Keratinocyte (primary cell): ENCODE measurements at regions not wholly inside any gene's neighbourhood (a gene's known extent, or its start where the extent isn't known, plus 50 kb on each side); places are given as distances from the start of the nearest gene placed in this dataset.

ENCODE experiments used
- DNase-seq: peaks from one replicate; pipeline ENCODE4 v3.0.0-alpha.2; 2011; ENCODE audit warnings: low read depth, missing footprints, low spot score
- FAIRE-seq: peaks from 2 replicates; lab custom pipeline; 2011; peaks lifted over from hg19 to GRCh38; lab: Jason Lieb, UNC
- H2AFZ ChIP-seq: 2 replicates; pipeline ENCODE4 v1.6.0; 2012; ENCODE audit warnings: low read length, control low read depth, inconsistent platforms; ENCODE audit not compliant: control insufficient read depth
- H3K27ac ChIP-seq: 2 replicates; pipeline ENCODE4 v1.5.1; 2011; ENCODE audit warnings: low read length; ENCODE audit not compliant: control insufficient read depth, insufficient read depth
- H3K27me3 ChIP-seq: 3 replicates; pipeline ENCODE4 v1.6.0; 2011; ENCODE audit warnings: low read length; ENCODE audit not compliant: control insufficient read depth, insufficient read depth; ENCODE audit errors: extremely low read depth
- H3K36me3 ChIP-seq, 2 experiments: 2 replicates in 1 of 2; 3 replicates in 1 of 2; pipeline ENCODE4 v1.5.1; 2011; ENCODE audit warnings: low read length in 2 of 2, mild to moderate bottlenecking in 1 of 2; ENCODE audit not compliant: control insufficient read depth in 2 of 2, insufficient read depth in 2 of 2; ENCODE audit errors: extremely low read depth in 1 of 2
- H3K4me1 ChIP-seq: 3 replicates; pipeline ENCODE4 v1.5.1; 2011; ENCODE audit warnings: low read length; ENCODE audit not compliant: control insufficient read depth, insufficient read depth; ENCODE audit errors: extremely low read depth
- H3K4me2 ChIP-seq: 3 replicates; pipeline ENCODE4 v1.6.0; 2011; ENCODE audit warnings: low read depth, low read length; ENCODE audit not compliant: control insufficient read depth, insufficient read depth; ENCODE audit errors: extremely low read depth
- H3K4me3 ChIP-seq, 3 experiments: fragments of 200-600 bp in 1 of 3; sonication (generic) in 1 of 3; 2 replicates in 2 of 3; 3 replicates in 1 of 3; pipeline ENCODE4 v1.5.1; 2011 to 2016; ENCODE audit warnings: low read length in 3 of 3, mild to moderate bottlenecking in 3 of 3, control low read depth in 2 of 3, inconsistent platforms in 1 of 3, low read depth in 1 of 3, mixed read lengths in 1 of 3, mixed run types in 1 of 3, moderate library complexity in 1 of 3; ENCODE audit not compliant: control insufficient read depth in 2 of 3, insufficient read depth in 2 of 3; ENCODE audit errors: extremely low read depth in 1 of 3
- H3K79me2 ChIP-seq: 2 replicates; pipeline ENCODE4 v1.6.0; 2012; ENCODE audit warnings: low read length; ENCODE audit not compliant: control insufficient read depth, insufficient read depth
- H3K9ac ChIP-seq: 3 replicates; pipeline ENCODE4 v1.6.0; 2011; ENCODE audit warnings: low read length; ENCODE audit not compliant: control insufficient read depth, insufficient read depth; ENCODE audit errors: extremely low read depth
- H3K9me1 ChIP-seq: 3 replicates; pipeline ENCODE4 v1.6.0; 2011; ENCODE audit warnings: low read length; ENCODE audit not compliant: control insufficient read depth, insufficient read depth; ENCODE audit errors: extremely low read depth
- H3K9me3 ChIP-seq: 2 replicates; pipeline ENCODE4 v1.5.1; 2012; ENCODE audit warnings: low read depth, low read length; ENCODE audit not compliant: control insufficient read depth
- H4K20me1 ChIP-seq: 3 replicates; pipeline ENCODE4 v1.6.0; 2011; ENCODE audit warnings: low read length; ENCODE audit not compliant: control insufficient read depth, insufficient read depth; ENCODE audit errors: extremely low read depth
- EZH2 ChIP-seq: IDR thresholded peaks from one replicate; pipeline ENCODE4 v1.6.1; 2012; ENCODE audit warnings: inconsistent platforms, mild to moderate bottlenecking, low read length, moderate library complexity
- dilution Hi-C: fragments of 300-500 bp; cut with MboI; formaldehyde crosslinking; loops from one replicate; pipeline ENCODE4 v1.7.0; 2020; ENCODE audit warnings: low sequenced_read_pairs; ENCODE audit not compliant: extremely low pct_ligation_motif_present
- TF ChIP-seq, protein P1 (sequence below), 3 experiments: IDR thresholded peaks in 1 of 3; conservative IDR thresholded peaks in 1 of 3; optimal IDR thresholded peaks in 1 of 3; 2 replicates in 2 of 3; 3 replicates in 1 of 3; pipeline versions ENCODE3 to v1.5.1; 2011; ENCODE audit warnings: low read length in 3 of 3, mild to moderate bottlenecking in 3 of 3, moderate library complexity in 2 of 3, control low read depth in 1 of 3, inconsistent platforms in 1 of 3; ENCODE audit not compliant: insufficient read depth in 2 of 3; ENCODE audit errors: extremely low read depth in 1 of 3

DNA sequence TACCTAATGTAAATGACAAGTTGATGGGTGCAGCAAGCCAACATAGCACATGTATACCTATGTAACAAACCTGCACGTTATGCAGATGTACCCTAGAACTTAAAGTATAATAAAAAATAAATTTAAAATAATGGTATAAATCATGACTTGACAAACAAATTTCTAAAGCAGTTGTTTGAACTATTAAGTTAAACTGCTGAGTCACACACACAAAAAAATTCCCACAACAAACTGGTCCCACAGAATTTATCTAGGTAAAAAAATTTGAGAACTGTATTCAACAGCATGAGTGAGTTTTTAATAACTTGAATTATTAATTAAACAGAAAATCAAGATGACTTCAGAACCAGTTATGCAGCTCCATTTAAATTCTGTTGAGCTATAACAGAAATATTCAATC, 186.0 kb upstream of the SOX6 start:
- H3K9me3 ChIP-seq: no peaks in the 10 kb centered on the region
- no peak overlapping the region for H3K9ac ChIP-seq
- H4K20me1 ChIP-seq: no peaks in the 10 kb centered on the region
- no peaks in the 10 kb centered on the region for H3K36me3 ChIP-seq
- no peak for FAIRE-seq
- H3K27ac ChIP-seq: no peak overlapping the region
- DNase-seq: no peak
- no peaks in the 10 kb centered on the region for H3K79me2 ChIP-seq
- no peak overlapping the region for H3K4me3 ChIP-seq
- no peak overlapping the region for H3K4me2 ChIP-seq
- dilution Hi-C loops: no loop called here
- TF ChIP-seq, protein P1, sequence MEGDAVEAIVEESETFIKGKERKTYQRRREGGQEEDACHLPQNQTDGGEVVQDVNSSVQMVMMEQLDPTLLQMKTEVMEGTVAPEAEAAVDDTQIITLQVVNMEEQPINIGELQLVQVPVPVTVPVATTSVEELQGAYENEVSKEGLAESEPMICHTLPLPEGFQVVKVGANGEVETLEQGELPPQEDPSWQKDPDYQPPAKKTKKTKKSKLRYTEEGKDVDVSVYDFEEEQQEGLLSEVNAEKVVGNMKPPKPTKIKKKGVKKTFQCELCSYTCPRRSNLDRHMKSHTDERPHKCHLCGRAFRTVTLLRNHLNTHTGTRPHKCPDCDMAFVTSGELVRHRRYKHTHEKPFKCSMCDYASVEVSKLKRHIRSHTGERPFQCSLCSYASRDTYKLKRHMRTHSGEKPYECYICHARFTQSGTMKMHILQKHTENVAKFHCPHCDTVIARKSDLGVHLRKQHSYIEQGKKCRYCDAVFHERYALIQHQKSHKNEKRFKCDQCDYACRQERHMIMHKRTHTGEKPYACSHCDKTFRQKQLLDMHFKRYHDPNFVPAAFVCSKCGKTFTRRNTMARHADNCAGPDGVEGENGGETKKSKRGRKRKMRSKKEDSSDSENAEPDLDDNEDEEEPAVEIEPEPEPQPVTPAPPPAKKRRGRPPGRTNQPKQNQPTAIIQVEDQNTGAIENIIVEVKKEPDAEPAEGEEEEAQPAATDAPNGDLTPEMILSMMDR (optimal IDR thresholded peaks at IDR 0.05 in 1 of 3, IDR thresholded peaks at IDR 0.05 in 1 of 3, conservative IDR thresholded peaks at IDR 0.05 in 1 of 3; ENCODE audit: extremely low read depth in 1 of 3, insufficient read depth in 2 of 3, low read length in 3 of 3): no peak
- no peak for TF ChIP-seq EZH2
- H2AFZ ChIP-seq: no peak overlapping the region
- H3K9me1 ChIP-seq: no peaks in the 10 kb centered on the region
- H3K4me1 ChIP-seq: no peaks in the 10 kb centered on the region
- H3K27me3 ChIP-seq: no peaks in the 10 kb centered on the region

DNA sequence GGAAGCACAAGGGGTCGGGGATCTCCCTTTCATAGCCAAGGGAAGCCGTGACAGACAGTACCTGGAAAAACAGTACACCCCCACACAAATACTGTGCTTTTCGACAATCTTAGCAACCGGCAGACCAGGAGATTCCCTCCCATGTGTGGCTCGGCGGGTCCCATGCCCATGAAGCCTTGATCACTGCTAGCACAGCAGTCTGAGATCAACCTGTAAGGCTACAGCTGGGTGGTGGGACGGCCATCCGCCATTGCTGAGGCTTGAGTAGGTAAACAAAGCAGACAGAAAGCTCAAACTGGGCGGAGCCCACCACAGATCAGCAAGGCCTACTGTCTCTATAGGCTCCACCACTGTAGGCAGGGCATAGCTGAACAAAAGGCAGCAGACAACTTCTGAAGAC, 180.2 kb upstream of the SOX6 start:
- dilution Hi-C loops: no loop called here
- FAIRE-seq: no peak

More for the DNA sequence above, 180.2 kb upstream of the SOX6 start:
- Histone ChIP-seq H3K4me3 (no peak overlapping the region), H3K79me2 (no peaks in the 10 kb centered on the region), H3K9me1 (no peaks in the 10 kb centered on the region), H3K27ac (no peak overlapping the region), H2AFZ (no peak overlapping the region), H3K36me3 (no peaks in the 10 kb centered on the region), H3K4me2 (no peak overlapping the region), H3K9me3 (no peaks in the 10 kb centered on the region), H3K4me1 (no peaks in the 10 kb centered on the region), H3K9ac (no peak overlapping the region), H4K20me1 (no peaks in the 10 kb centered on the region), H3K27me3 (no peaks in the 10 kb centered on the region)
- no peak for DNase-seq
- TF ChIP-seq, protein P1 (optimal IDR thresholded peaks at IDR 0.05 in 1 of 3, IDR thresholded peaks at IDR 0.05 in 1 of 3, conservative IDR thresholded peaks at IDR 0.05 in 1 of 3; ENCODE audit: extremely low read depth in 1 of 3, insufficient read depth in 2 of 3, low read length in 3 of 3): no peak
- no peak for TF ChIP-seq EZH2
